ENCODE measurements at regions not wholly inside any gene's neighbourhood (a gene's known extent, or its start where the extent isn't known, plus 50 kb on each side); places are given as distances from the start of the nearest gene placed in this dataset.
A peak's percentile ranks its signal among the peaks of the same experiment; 100 is the strongest.

GRCh38 chr13:103903790-103904189, 837.6 kb upstream of the SLC10A2 start:
- no peaks in the 10 kb centered on the region for H3K27me3 ChIP-seq
- no peaks in the 10 kb centered on the region for H3K4me1 ChIP-seq
- intact Hi-C loops (cut with DNase I), result no loop called here
- H3K36me3 ChIP-seq, result no peaks in the 10 kb centered on the region
- no peak overlapping the region for H3K4me3 ChIP-seq
- ATAC-seq (no peak), DNase-seq (no peak)
- H3K9me3 ChIP-seq, result no peaks in the 10 kb centered on the region
- 52% methylated on average over 4 of the region's 4 CpGs for WGBS (ENCODE audit: insufficient coverage, low coverage, low lambda C conversion rate, missing lambda C conversion rate)
- TF ChIP-seq POLR2A (IDR thresholded peaks at IDR 0.05) (no peak), CTCF (IDR thresholded peaks at IDR 0.05) (no peak)
- H3K27ac ChIP-seq, result no peak overlapping the region

DNA sequence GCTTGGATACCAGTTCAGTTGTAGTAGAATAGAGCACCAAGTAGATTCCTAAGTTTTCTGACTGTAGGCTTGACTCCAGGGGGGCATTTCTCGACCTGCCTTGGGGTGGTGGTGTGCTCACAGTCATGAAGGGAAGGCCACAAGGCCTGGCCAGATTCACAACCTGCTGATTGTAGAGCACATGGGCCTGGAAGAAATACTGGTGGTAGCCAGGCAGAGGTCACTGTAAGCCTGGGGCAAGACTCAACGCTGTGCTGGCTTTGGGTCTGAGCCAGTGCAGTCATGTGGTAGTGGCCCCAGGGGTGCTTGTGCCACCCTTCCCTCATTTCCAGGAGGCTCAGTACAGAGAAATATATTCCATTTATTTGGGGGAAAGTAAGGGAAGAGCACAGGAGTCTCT, 832.3 kb upstream of the SLC10A2 start:
- Histone ChIP-seq H3K27me3 (no peaks in the 10 kb centered on the region), H3K9me3 (no peaks in the 10 kb centered on the region), H3K27ac (no peak overlapping the region), H3K36me3 (no peaks in the 10 kb centered on the region), H3K4me3 (no peak overlapping the region), H3K4me1 (no peaks in the 10 kb centered on the region)
- DNase-seq (peak in 1 of 3 donors; percentile 25), ATAC-seq (no peak)
- 62% methylated on average over 2 of the region's 2 CpGs for WGBS (ENCODE audit: insufficient coverage, low coverage, low lambda C conversion rate, missing lambda C conversion rate)
- intact Hi-C loops (cut with DNase I), result no loop called here
- no peak for TF ChIP-seq CTCF (IDR thresholded peaks at IDR 0.05)
- TF ChIP-seq POLR2A (IDR thresholded peaks at IDR 0.05), result no peak

DNA sequence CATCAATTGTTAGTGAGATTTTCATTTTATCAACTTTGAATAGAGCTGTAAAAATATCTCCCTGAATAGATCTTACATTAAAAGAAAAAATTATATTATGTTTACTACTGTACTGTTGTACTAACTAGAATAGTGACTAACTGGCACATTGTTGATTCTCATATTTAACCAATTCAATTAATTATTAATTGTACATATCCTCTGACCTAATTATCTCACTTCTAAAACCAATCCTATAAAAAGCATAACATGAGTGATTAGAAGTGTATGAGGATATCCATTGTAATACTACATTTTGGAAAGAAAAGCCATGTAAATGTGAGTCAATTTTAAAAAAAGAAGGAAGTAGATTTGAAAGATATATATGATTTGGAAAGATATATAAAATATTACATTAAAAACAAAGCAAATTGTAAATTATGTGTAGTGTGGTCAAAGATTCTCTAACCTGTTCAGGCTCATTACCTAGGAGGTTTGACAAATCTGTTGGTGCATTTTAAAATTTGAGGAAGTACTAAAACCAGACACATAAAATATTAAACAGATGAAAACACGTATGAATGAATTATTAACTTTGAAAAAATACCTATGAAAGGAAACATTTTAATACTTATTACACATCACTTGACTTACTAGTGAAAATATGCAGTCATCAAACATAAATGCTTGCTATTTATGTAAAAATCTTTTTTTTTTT, 829.8 kb upstream of the SLC10A2 start:
- intact Hi-C loops (cut with DNase I), result no loop called here
- WGBS (ENCODE audit: insufficient coverage, low coverage, low lambda C conversion rate, missing lambda C conversion rate), result 17% methylated on average over 1 of the region's 1 CpG
- no peaks in the 10 kb centered on the region for H3K27me3 ChIP-seq

GRCh38 chr13:103894626-103895025, 828.4 kb upstream of the SLC10A2 start:
- Histone ChIP-seq H3K27me3 (no peaks in the 10 kb centered on the region), H3K36me3 (no peaks in the 10 kb centered on the region), H3K9me3 (no peaks in the 10 kb centered on the region), H3K27ac (no peak overlapping the region), H3K4me3 (no peak overlapping the region), H3K4me1 (no peaks in the 10 kb centered on the region)
- intact Hi-C loops (cut with DNase I), result no loop called here
- no peak for DNase-seq
- ATAC-seq, result no peak
- TF ChIP-seq CTCF (IDR thresholded peaks at IDR 0.05), result no peak
- no peak for TF ChIP-seq POLR2A (IDR thresholded peaks at IDR 0.05)
- 66% methylated on average over 5 of the region's 5 CpGs for WGBS (ENCODE audit: insufficient coverage, low coverage, low lambda C conversion rate, missing lambda C conversion rate)

More for the DNA sequence above, 829.8 kb upstream of the SLC10A2 start:
- Histone ChIP-seq H3K4me1 (no peaks in the 10 kb centered on the region), H3K36me3 (no peaks in the 10 kb centered on the region), H3K27ac (no peak overlapping the region), H3K4me3 (no peak overlapping the region), H3K9me3 (no peaks in the 10 kb centered on the region)
- TF ChIP-seq POLR2A (IDR thresholded peaks at IDR 0.05) (no peak), CTCF (IDR thresholded peaks at IDR 0.05) (no peak)
- DNase-seq, result no peak
- no peak for ATAC-seq

Data from right lobe of liver (tissue), 6 donors.